GM20431 (cell line): ENCODE measurements at regions not wholly inside any gene's neighbourhood (a gene's known extent, or its start where the extent isn't known, plus 50 kb on each side); places are given as distances from the start of the nearest gene placed in this dataset.

Experiments used
- in situ Hi-C: fragments of 300-500 bp; cut with MseI, MboI; formaldehyde crosslinking; loops from one replicate; pipeline ENCODE4 v1.15.0; 2020; ENCODE audit warnings: low sequenced_read_pairs; ENCODE audit not compliant: unreplicated experiment

- in situ Hi-C loops, result no loop called here
Observed at GRCh38 chr20:40333591-40333990, 355.4 kb downstream of the MAFB start.

GRCh38 chr20:40331807-40332560 is 357.1 kb downstream of the MAFB start:
- in situ Hi-C loops, result no loop called here

GRCh38 chr20:40331249-40331648 is 357.8 kb downstream of the MAFB start:
- in situ Hi-C loops, result no loop called here

DNA sequence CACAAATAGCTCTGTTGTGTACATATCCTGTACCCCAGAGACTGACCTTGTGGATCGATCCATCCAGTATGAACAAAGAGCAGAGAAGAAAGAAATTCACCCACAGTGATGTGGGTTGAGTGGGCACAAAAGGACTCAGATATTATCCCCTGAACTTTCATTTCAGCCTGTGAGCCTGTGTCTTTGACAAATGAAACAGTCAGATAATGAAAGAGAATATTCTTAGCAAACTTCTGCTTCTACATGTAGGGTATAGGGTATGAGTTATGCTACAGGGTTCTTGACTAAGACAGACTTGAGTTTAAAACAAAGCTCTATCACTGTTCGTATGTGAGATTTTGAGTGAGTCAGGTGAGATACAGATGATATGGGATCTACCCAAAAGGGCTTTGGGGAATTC is 359.7 kb downstream of the MAFB start:
- in situ Hi-C loops, result no loop called here

GRCh38 chr20:40326784-40327183 is 362.3 kb downstream of the MAFB start:
- in situ Hi-C loops, result no loop called here

DNA sequence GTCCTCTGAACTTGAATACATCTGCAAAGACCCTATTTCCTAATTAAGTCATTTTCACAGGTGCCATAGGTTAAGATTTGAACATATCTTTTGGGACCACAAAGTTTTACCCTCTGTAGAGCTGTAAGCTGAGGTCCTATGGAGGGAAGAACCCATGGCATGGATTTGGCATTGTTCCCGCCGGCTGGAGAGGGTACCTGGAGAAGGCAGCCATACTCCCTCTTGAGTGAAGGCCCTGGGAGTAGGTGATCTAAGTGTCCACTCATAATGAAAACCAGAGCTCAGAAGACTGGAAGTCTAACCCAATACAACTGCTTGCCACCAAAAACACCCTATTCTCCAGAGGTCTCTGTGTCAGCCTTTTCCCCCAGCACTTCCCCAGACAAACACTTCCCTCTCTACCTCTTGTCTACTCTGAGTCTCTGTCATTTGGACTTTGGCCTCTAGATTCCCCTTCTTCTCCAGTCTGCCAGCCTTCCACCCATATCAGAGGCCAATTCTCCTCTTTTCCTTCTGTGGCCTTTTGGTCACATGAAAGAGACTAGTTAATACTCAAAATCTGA is 363.9 kb downstream of the MAFB start:
- in situ Hi-C loops, result no loop called here

DNA sequence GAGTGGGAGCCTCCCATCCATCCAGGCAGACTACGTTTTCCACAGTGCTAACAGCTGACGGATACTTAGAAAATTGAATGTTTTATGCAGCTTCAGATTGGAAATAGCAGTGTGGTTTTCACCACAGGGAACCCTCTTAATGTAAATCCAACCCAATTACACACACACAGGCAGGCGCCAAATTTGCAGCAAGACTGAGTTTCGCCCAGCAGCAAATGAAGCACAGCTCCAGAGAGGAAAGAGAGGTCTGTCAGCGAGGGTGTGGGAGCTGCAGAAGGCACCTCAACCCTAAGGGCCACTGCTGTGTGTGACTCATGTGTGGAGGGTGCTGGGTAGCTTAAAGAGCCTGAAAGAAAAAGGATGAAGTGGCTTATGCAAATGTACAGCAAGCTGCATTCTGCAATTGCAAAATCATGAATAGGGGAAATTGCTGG is 365.7 kb downstream of the MAFB start:
- in situ Hi-C loops, result no loop called here

GRCh38 chr20:40322941-40323340 is 366.1 kb downstream of the MAFB start:
- in situ Hi-C loops, result no loop called here

DNA sequence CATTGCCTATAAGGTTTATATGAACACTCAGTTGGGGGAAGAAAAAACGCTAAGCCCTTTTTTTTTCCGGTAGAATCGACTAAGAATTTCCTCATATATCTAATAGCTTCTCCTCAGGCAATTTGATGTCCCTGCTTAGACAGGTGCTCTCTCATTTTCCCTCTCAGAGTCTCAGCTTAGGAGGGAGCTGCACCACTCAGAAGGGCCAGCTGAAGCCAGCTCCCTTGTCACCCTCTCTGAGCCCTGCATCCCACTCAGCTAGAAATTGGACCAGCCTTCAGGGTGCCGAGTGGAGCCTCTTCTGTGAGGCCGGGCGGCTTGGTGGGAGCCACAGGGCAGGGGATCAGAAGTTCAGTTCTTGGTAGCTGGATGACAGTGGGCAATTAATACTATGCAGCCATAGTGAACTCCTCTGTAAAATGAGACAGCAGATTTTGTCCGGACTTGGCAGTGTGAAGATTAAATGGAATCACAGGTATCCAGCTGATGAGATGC is 368.5 kb downstream of the MAFB start:
- in situ Hi-C loops, result no loop called here

- in situ Hi-C loops, result no loop called here
Observed at GRCh38 chr20:40319741-40320516, 369.1 kb downstream of the MAFB start.

DNA sequence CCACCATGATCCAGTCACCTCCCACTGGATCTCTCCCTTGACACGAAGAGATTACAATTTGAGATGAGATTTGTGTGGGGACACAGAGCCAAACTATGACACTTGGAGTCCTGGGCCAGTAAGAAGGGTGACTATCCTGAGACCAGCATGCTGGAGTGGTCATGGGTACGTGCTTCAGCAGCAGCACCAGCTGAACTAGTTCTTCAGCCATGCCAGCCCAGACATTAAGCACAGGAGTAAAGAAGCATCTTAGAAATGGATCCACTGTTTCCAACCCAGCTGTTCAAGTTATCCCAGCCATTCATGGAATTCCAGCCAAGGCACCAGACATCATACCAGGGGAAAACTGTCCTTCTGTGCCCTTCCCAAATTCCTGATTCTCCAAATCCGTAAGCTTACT is 370.0 kb downstream of the MAFB start:
- in situ Hi-C loops, result no loop called here

DNA sequence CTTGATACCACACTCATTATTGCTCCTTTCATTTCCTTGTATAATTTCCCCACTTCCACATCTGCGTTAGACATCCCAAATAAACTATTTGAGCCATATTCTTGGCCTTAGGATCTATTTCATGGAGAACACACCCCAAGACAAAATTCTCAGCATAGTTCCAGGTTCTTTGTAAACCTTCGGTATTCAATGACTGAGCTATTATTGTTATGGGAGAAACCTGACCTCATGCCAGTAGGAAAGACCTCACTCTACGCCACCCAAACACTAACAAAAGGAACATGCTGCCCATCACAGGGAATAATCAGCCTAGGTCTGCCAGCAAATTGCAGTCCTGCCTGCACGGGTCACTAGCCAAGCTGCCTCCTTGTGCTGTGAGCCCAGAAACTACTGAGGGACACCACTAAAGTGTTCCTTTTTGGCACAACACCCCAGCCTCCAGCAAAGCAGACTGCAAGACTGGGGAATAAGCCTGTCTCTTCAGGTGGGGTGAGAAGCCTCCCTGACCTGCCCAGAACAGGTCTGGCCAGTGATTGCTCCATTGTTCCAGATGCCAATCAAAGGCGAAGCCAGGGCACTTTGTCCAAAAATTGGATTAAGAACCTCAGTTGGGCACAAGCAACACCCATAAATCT is 371.8 kb downstream of the MAFB start:
- in situ Hi-C loops, result no loop called here

- in situ Hi-C loops, result no loop called here
Observed at GRCh38 chr20:40314278-40314677, 374.8 kb downstream of the MAFB start.

DNA sequence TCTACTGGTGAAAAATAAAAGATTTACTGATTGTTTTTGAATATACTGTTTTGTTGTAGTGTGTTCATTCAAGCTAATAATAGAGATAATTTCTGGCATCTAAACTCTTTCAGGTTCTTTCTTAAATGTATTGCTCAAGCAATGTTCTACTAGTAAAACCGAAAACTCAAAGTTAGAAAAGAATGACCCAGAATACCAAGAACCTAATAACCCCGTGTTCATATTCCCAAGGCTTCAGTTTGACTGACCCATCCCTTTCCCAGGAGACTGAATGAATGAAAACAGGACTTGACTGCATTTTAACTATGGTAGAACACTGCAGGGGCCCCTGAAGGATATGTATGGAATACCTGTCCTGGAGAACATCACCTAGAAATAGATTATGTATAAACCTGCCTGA is 375.3 kb downstream of the MAFB start:
- in situ Hi-C loops, result no loop called here

DNA sequence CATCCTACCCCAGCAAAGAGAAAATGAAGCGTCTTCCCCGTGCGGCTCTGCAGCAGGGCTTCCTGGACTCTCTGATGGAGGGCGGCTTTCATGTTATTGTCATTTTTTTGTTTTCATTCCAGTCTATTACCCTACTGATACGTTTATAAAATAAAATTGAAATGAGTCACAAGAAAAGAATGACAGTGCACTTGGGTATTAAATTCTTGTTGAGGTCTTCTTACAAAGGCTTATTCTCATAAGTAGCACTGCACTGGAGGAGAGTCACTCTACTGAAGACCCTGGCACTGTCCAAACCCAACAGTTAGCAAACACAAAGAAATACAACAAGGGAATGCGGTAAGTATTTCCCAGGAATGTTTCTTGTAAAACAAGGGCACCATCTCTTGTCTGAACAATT is 379.3 kb downstream of the MAFB start:
- in situ Hi-C loops, result no loop called here

GRCh38 chr20:40307997-40308396 is 381.0 kb downstream of the MAFB start:
- in situ Hi-C loops, result no loop called here

GRCh38 chr20:40307268-40307667 is 381.8 kb downstream of the MAFB start:
- in situ Hi-C loops, result no loop called here

DNA sequence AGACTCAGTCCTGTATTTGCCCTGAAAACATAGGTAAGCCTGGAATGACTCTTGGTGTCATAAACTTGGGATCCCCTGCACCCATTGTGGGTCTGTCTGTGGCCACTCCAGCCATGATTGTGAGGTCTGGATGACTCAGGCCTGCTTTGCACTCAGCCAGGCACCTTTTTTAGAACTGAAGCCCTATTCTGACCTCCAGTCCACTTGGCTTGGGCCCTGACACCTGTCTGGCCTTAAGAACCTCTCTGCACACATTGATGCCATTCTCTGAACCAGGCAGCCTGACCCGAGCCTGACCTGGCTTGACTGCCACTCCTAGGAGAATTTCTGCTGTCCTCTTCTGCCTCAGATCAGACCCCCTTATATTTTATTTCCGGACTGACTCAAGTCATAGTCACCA is 383.7 kb downstream of the MAFB start:
- in situ Hi-C loops, result no loop called here

DNA sequence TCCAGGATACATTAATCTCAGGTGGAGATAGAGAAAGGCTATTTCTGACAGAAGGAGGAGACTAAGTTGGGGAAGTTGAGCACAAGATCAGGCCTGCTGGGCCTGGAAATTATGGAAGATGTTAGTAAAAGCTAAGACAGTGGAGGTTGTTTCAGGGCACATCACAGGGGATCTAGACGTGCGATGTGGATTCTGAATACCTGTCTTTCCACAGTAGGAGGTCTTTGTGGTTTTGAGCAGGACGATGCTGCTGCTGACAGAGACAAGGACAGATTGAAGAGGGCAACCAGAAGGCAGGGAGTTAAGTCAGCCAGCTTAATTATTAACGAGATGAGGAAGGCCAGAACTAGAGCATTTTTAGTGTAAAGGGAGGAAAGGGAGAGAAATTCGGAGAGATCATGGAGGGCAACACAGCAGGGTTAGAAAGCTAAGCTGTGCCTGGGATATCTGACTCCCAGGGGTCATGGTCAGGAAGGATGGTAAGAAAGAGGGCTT is 384.9 kb downstream of the MAFB start:
- in situ Hi-C loops, result no loop called here

- in situ Hi-C loops, result no loop called here
Observed at GRCh38 chr20:40294747-40295146, 394.3 kb downstream of the MAFB start.
